ENCODE measurements at regions not wholly inside any gene's neighbourhood (a gene's known extent, or its start where the extent isn't known, plus 50 kb on each side); places are given as distances from the start of the nearest gene placed in this dataset.
A peak's percentile ranks its signal among the peaks of the same experiment; 100 is the strongest.

DNA sequence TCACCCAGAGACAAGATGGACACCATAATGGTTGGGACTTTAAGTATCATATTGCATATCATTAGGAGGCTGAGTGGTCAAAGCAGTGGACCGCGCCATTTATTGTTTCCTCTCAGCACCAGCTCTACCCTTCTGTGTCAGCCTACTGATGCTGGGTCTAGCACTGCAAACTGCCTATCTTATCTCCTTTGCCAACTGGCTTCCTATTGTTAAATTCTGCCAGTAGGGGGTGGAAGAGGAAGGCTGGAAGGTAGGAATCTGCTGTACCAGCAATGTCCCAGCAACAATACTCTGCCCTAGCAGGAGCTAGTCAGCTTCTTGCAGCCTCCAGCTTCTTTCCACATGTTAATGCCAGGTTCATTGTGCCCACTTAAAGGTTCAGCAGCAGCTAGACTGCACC is 367.1 kb upstream of the PDGFD start:
- Histone ChIP-seq H3K4me3 (no peak overlapping the region), H3K36me3 (no peaks in the 10 kb centered on the region), H3K4me1 (no peaks in the 10 kb centered on the region), H3K9me3 (no peaks in the 10 kb centered on the region), H3K27ac (no peak overlapping the region), H3K27me3 (no peaks in the 10 kb centered on the region)
- no peak for DNase-seq
- TF ChIP-seq, protein P1, sequence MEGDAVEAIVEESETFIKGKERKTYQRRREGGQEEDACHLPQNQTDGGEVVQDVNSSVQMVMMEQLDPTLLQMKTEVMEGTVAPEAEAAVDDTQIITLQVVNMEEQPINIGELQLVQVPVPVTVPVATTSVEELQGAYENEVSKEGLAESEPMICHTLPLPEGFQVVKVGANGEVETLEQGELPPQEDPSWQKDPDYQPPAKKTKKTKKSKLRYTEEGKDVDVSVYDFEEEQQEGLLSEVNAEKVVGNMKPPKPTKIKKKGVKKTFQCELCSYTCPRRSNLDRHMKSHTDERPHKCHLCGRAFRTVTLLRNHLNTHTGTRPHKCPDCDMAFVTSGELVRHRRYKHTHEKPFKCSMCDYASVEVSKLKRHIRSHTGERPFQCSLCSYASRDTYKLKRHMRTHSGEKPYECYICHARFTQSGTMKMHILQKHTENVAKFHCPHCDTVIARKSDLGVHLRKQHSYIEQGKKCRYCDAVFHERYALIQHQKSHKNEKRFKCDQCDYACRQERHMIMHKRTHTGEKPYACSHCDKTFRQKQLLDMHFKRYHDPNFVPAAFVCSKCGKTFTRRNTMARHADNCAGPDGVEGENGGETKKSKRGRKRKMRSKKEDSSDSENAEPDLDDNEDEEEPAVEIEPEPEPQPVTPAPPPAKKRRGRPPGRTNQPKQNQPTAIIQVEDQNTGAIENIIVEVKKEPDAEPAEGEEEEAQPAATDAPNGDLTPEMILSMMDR (IDR thresholded peaks at IDR 0.05), result peak in 2 of 6 experiments; percentile 16 to 18
- no peak for TF ChIP-seq EP300 (IDR thresholded peaks at IDR 0.05)
- peak in 1 of 2 donors; percentile 31 for ATAC-seq (ENCODE audit: low FRiP score in 2 of 2)
- 75 to 94% methylated on average over 2 of the region's 2 CpGs for WGBS, 2 donors

DNA sequence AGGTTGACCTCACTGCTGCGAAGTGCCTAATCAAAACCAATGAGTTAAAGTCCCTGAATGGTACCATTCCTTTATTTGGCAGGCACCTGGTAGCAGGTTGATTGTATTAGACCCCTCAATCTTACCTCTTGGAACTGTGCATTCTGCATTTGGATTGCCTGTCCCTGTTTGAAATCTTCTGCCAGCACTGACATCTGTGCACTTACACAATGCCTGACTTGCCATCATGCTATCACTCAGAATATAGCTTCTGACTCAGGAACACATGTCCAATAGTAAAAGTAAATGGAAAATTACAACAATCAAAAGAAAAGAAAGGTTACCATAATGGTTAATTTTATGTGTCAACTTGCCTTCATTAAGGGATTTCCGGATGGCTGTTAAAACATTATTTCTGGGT is 366.0 kb upstream of the PDGFD start:
- H3K4me1 ChIP-seq, result no peaks in the 10 kb centered on the region
- no peak overlapping the region for H3K27ac ChIP-seq
- H3K27me3 ChIP-seq, result no peaks in the 10 kb centered on the region
- DNase-seq, result no peak
- no peaks in the 10 kb centered on the region for H3K36me3 ChIP-seq
- no peak for ATAC-seq (ENCODE audit: low FRiP score in 2 of 2)
- H3K4me3 ChIP-seq, result no peak overlapping the region
- no peaks in the 10 kb centered on the region for H3K9me3 ChIP-seq
- 78 to 86% methylated on average over 2 of the region's 2 CpGs for WGBS, 2 donors
- TF ChIP-seq POLR2A (IDR thresholded peaks at IDR 0.05) (no peak), POLR2AphosphoS5 (IDR thresholded peaks at IDR 0.05) (no peak), EP300 (IDR thresholded peaks at IDR 0.05) (no peak)
- TF ChIP-seq, protein P1 (IDR thresholded peaks at IDR 0.05), result no peak

DNA sequence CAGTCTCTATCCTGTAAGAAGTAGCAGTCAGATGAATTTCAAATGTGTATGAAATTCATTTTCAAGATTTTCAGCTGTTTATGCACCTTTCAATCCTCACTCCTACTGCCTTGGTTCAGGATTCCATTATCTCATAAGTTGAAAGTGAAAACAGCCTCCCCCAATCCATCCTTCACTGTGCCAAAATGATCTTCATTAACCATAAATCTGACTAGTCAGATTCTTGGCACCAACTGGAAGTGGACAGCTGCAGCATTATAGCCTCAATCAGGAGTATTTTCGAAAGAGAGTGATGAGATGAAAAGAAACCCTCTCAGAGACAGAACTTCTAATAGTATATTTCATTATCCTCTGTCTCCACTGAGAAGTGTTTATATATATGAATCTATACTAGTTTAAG is 365.3 kb upstream of the PDGFD start:
- H3K36me3 ChIP-seq, result no peaks in the 10 kb centered on the region
- H3K4me1 ChIP-seq, result no peaks in the 10 kb centered on the region
- H3K4me3 ChIP-seq, result no peak overlapping the region
- TF ChIP-seq EP300 (IDR thresholded peaks at IDR 0.05) (no peak), POLR2AphosphoS5 (IDR thresholded peaks at IDR 0.05) (no peak), POLR2A (IDR thresholded peaks at IDR 0.05) (no peak)
- TF ChIP-seq, protein P1 (IDR thresholded peaks at IDR 0.05), result no peak
- ATAC-seq (ENCODE audit: low FRiP score in 2 of 2) (peak in 1 of 2 donors; percentile 49), DNase-seq (no peak)
- H3K27ac ChIP-seq, result no peak overlapping the region
- no peaks in the 10 kb centered on the region for H3K9me3 ChIP-seq
- no peaks in the 10 kb centered on the region for H3K27me3 ChIP-seq
- WGBS, 2 donors, result 76 to 83% methylated on average over 1 of the region's 1 CpG

DNA sequence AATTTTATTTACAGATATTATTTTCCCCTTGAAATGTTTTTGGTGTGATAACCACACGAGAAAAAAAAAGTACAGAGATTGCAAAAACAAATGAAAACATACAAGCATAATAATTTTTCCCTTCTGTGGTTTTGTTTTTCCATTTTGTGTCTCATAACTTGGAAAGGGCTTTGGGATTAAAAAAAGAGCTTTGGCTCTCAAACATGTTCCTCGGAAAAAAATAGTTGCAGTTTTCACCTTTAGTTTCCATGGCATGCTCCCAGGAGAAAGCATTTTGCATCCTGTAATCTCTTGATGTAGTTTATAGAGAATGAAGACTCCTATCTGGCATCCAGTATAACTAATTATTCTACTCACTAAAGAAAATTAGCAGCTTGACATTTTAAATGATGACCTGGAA is 362.1 kb upstream of the PDGFD start:
- H3K27ac ChIP-seq, result no peak overlapping the region
- no peak for ATAC-seq (ENCODE audit: low FRiP score in 2 of 2)
- TF ChIP-seq, protein P1 (IDR thresholded peaks at IDR 0.05), result no peak
- TF ChIP-seq POLR2A (IDR thresholded peaks at IDR 0.05) (no peak), POLR2AphosphoS5 (IDR thresholded peaks at IDR 0.05) (no peak), EP300 (IDR thresholded peaks at IDR 0.05) (no peak)
- no peaks in the 10 kb centered on the region for H3K27me3 ChIP-seq
- WGBS, 2 donors, result 58 to 60% methylated on average over 2 of the region's 2 CpGs
- H3K36me3 ChIP-seq, result no peaks in the 10 kb centered on the region
- no peaks in the 10 kb centered on the region for H3K9me3 ChIP-seq
- no peak overlapping the region for H3K4me3 ChIP-seq
- DNase-seq, result no peak
- peaks cover 0 to 5% (median 0%) of the 10 kb centered on the region in 4 donors for H3K4me1 ChIP-seq

DNA sequence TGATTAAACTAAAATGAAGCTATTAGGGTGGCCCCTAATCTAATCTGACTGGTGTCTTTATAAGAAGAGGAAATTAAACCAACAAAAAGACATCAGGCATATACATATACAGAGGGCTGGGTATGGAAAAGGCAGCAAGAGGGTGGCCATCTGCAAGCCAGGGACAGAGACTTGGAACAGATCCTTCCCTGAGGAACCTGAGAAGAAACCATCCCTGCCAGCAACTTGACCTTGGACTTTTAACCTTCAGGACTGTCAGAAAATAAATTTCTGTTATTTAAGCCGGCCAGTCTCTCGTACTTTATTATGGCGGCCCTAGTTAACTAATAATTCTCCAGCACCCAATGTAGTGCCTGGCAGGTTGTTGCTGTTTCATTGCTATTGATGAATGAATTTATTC is 361.5 kb upstream of the PDGFD start:
- Histone ChIP-seq H3K4me1 (peaks cover 0 to 5% (median 0%) of the 10 kb centered on the region in 4 donors), H3K27ac (no peak overlapping the region), H3K4me3 (no peak overlapping the region), H3K9me3 (no peaks in the 10 kb centered on the region), H3K27me3 (no peaks in the 10 kb centered on the region), H3K36me3 (no peaks in the 10 kb centered on the region)
- DNase-seq (no peak), ATAC-seq (ENCODE audit: low FRiP score in 2 of 2) (no peak)
- TF ChIP-seq, protein P1 (IDR thresholded peaks at IDR 0.05), result no peak
- TF ChIP-seq POLR2A (IDR thresholded peaks at IDR 0.05) (no peak), POLR2AphosphoS5 (IDR thresholded peaks at IDR 0.05) (no peak), EP300 (IDR thresholded peaks at IDR 0.05) (no peak)
- WGBS, 2 donors, result 76 to 89% methylated on average over 3 of the region's 3 CpGs

Data from upper lobe of left lung (tissue), 6 donors.